HepG2 (cell line): ENCODE measurements at regions not wholly inside any gene's neighbourhood (a gene's known extent, or its start where the extent isn't known, plus 50 kb on each side); places are given as distances from the start of the nearest gene placed in this dataset.

Source experiments
- ATAC-seq: fragments of 200-7000 bp; cut with Tn5 transposase; 3 replicates; pipeline ENCODE4 v1.9.1; 2020; ENCODE audit warnings: mild to moderate bottlenecking, moderate library complexity
- BruUV-seq: library from RNA; stranded (reverse); fragments of 400-500 nt; replicated peaks from 2 replicates; lab custom pipeline; 2021; lab: Mats Ljungman, UMichigan
- CTCF ChIA-PET: fragments of 300-600 bp; formaldehyde crosslinking; extraction: SDS; loops from one replicate; lab custom pipeline; 2021; ENCODE audit warnings: low total read pairs, inconsistent platforms, low intra/inter-chr PET ratio; lab: Yijun Ruan, JAX
- POLR2A ChIA-PET: fragments of 350-600 bp; sonication (Branson Sonifier 250); formaldehyde crosslinking; loops from one replicate; lab custom pipeline; 2020; ENCODE audit warnings: antibody characterized with exemption, inconsistent platforms; lab: Yijun Ruan, JAX
- DNase-seq: peaks from one replicate; pipeline ENCODE4 v3.0.0-alpha.2; 2015; ENCODE audit warnings: low spot score
- FAIRE-seq: peaks from 3 replicates; lab custom pipeline; 2011; peaks lifted over from hg19 to GRCh38; lab: Jason Lieb, UNC
- H2AFZ ChIP-seq: one replicate; pipeline ENCODE4 v1.6.1; 2011; ENCODE audit warnings: low read length, inconsistent platforms
- H3K27ac ChIP-seq: fragments of 300-600 bp; 3 replicates; pipeline ENCODE4 v1.8.0; 2011; ENCODE audit warnings: mixed run types, mild to moderate bottlenecking, mixed read lengths, low read length, inconsistent platforms; ENCODE audit not compliant: insufficient read depth; ENCODE audit errors: extremely low read length
- H3K27me3 ChIP-seq, 2 experiments: fragments of 200-600 bp in 1 of 2; 2 replicates in 1 of 2; 3 replicates in 1 of 2; pipeline versions ENCODE4 v1.6.0 to v1.8.0; 2011; ENCODE audit warnings: low read length in 2 of 2, mild to moderate bottlenecking in 2 of 2, moderate library complexity in 2 of 2, inconsistent platforms in 1 of 2; ENCODE audit not compliant: insufficient read depth in 2 of 2, control insufficient read depth in 1 of 2
- H3K36me3 ChIP-seq, 2 experiments: fragments of 200-600 bp in 1 of 2; replicated peaks in 1 of 2; 2 replicates in 1 of 2; 3 replicates in 1 of 2; pipeline versions ENCODE4 v1.5.1 to v1.8.0; 2011; ENCODE audit warnings: low read length in 2 of 2, inconsistent platforms in 1 of 2; ENCODE audit not compliant: insufficient read depth in 2 of 2, control insufficient read depth in 1 of 2
- H3K4me1 ChIP-seq: 2 replicates; pipeline ENCODE4 v1.5.1; 2012; ENCODE audit warnings: low read length, inconsistent platforms; ENCODE audit not compliant: insufficient read depth
- H3K4me2 ChIP-seq: 2 replicates; pipeline ENCODE4 v1.6.0; 2011; ENCODE audit warnings: low read depth, low read length, inconsistent platforms
- H3K4me3 ChIP-seq, 3 experiments: fragments of 200-600 bp in 1 of 3; sonication (generic), shearing (Covaris generic) in 1 of 3; replicated peaks in 1 of 3; 2 replicates each; pipeline ENCODE4 v1.5.1; 2011 to 2016; ENCODE audit warnings: low read length in 3 of 3, inconsistent platforms in 2 of 3, low read depth in 2 of 3, mild to moderate bottlenecking in 2 of 3, control low read depth in 1 of 3, mixed read lengths in 1 of 3; ENCODE audit not compliant: insufficient read depth in 1 of 3
- H3K79me2 ChIP-seq: one replicate; pipeline ENCODE4 v1.6.1; 2011; ENCODE audit warnings: low read length, inconsistent platforms; ENCODE audit not compliant: insufficient read depth
- H3K9ac ChIP-seq: 2 replicates; pipeline ENCODE4 v1.6.0; 2011; ENCODE audit warnings: mild to moderate bottlenecking, low read depth, low read length, inconsistent platforms; ENCODE audit not compliant: insufficient read depth
- H3K9me3 ChIP-seq: 2 replicates; pipeline ENCODE4 v1.5.1; 2012; ENCODE audit warnings: mild to moderate bottlenecking, low read length
- H4K20me1 ChIP-seq: 2 replicates; pipeline ENCODE4 v1.6.0; 2011; ENCODE audit warnings: inconsistent platforms, mild to moderate bottlenecking, low read length, moderate library complexity; ENCODE audit not compliant: insufficient read depth
- CTCF ChIP-seq: sonication (generic); formaldehyde crosslinking; IDR thresholded peaks from 2 replicates; pipeline ENCODE4 v1.5.0; 2020; ENCODE audit warnings: mild to moderate bottlenecking, missing genetic modification reagents, moderate library complexity
- MYPOP ChIP-seq: sonication (generic); formaldehyde crosslinking; IDR thresholded peaks from 2 replicates; pipeline ENCODE4 v1.8.1; 2023; ENCODE audit warnings: mild to moderate bottlenecking, moderate library complexity, missing genetic modification reagents
- RELA ChIP-seq: sonication (generic); formaldehyde crosslinking; IDR thresholded peaks from 2 replicates; pipeline ENCODE4 v1.4.0; 2020; ENCODE audit warnings: missing genetic modification reagents
- SMC3 ChIP-seq: IDR thresholded peaks from 2 replicates; pipeline ENCODE4 v1.6.1; 2011; ENCODE audit warnings: low read length, improper control_type of control experiment
- STAG1 ChIP-seq: sonication (generic); formaldehyde crosslinking; IDR thresholded peaks from 2 replicates; pipeline ENCODE4 v1.4.0; 2020; ENCODE audit warnings: missing genetic modification reagents
- ZNF446 ChIP-seq: sonication (generic); formaldehyde crosslinking; IDR thresholded peaks from 2 replicates; pipeline ENCODE4 v1.5.0; 2020; ENCODE audit warnings: mild to moderate bottlenecking, missing genetic modification reagents
- WGBS: methylation state at CpG from one replicate; pipeline ENCODE4 v1.1.6; 2017; ENCODE audit warnings: low lambda C conversion rate; 5-methylcytosine and 5-hydroxymethylcytosine counted together
- in situ Hi-C: cut with HindIII; loops from 2 replicates; pipeline ENCODE4 v1.10.0; 2017; ENCODE audit warnings: low pct_unique_long_range_greater_than_20kb; ENCODE audit not compliant: extremely low pct_ligation_motif_present
- intact Hi-C: fragments of 100-400 bp; cut with micrococcal nuclease; formaldehyde crosslinking; loops from one replicate; pipeline ENCODE4 v1.10.0; 2022; ENCODE audit not compliant: unreplicated experiment

GRCh38 chr3:154018100-154018696 is 103.0 kb upstream of the ARHGEF26 start:
- no peaks in the 10 kb centered on the region for H3K27me3 ChIP-seq
- no peaks in the 10 kb centered on the region for H3K36me3 ChIP-seq
- WGBS = 0% methylated on average over 3 of the region's 3 CpGs
- TF ChIP-seq STAG1 (CRISPR knock-in tag) (peak; percentile 50), MYPOP (CRISPR knock-in tag) (no peak), CTCF (CRISPR knock-in tag) (peak; percentile 76), SMC3 (peak; percentile 73), RELA (CRISPR knock-in tag) (no peak), ZNF446 (no peak)
- BruUV-seq = no TSS peak
- in situ Hi-C loops = no loop called here
- ChIA-PET POLR2A (no interaction called here), CTCF (interaction anchor here (1.0 to 2.3 kb wide), 3 partner anchors 21 to 993 kb away, joined by 4 to 8 read pairs (median 6); no protein-coding TSS in a partner anchor)
- no peak overlapping the region for H3K27ac ChIP-seq
- peaks cover 10% of the 10 kb centered on the region for H3K4me1 ChIP-seq
- H3K4me2 ChIP-seq = no peak overlapping the region
- intact Hi-C loops = no loop called here
- H3K9ac ChIP-seq = no peak overlapping the region
- no peak overlapping the region for H2AFZ ChIP-seq
- H3K79me2 ChIP-seq = no peaks in the 10 kb centered on the region
- no peak overlapping the region for H3K4me3 ChIP-seq
- DNase-seq = peak; percentile 33
- peak; percentile 70 for FAIRE-seq
- no peaks in the 10 kb centered on the region for H4K20me1 ChIP-seq
- H3K9me3 ChIP-seq = no peaks in the 10 kb centered on the region
- peak; percentile 94 for ATAC-seq
